CD4-positive, alpha-beta T cell (primary cell): ENCODE measurements at regions not wholly inside any gene's neighbourhood (a gene's known extent, or its start where the extent isn't known, plus 50 kb on each side); places are given as distances from the start of the nearest gene placed in this dataset.

Source experiments
- ATAC-seq: fragments of 200-7000 bp; cut with Tn5 transposase; one replicate; pipeline ENCODE4 v1.10.0; 2022; ENCODE audit warnings: mild to moderate bottlenecking; ENCODE audit not compliant: poor library complexity
- CTCF ChIA-PET: fragments of 350-600 bp; sonication (Branson Sonifier 250); formaldehyde crosslinking; loops from one replicate; lab custom pipeline; 2021; ENCODE audit warnings: antibody characterized with exemption, inconsistent platforms; lab: Charles Lee
- POLR2A ChIA-PET: fragments of 350-600 bp; sonication (Branson Sonifier 250); formaldehyde crosslinking; loops from one replicate; lab custom pipeline; 2021; ENCODE audit warnings: antibody characterized with exemption, inconsistent platforms; lab: Charles Lee
- DNase-seq, 14 experiments: peaks; one replicate each; pipeline ENCODE4 v3.0.0-alpha.2; 2013 to 2020; ENCODE audit warnings: mixed read lengths in 2 of 14
- H3K27ac ChIP-seq, 2 donors: one replicate each; pipeline versions ENCODE4 v1.5.1 to v1.7.0; 2013; ENCODE audit warnings: low read length in 2 of 2, low read depth in 1 of 2, mild to moderate bottlenecking in 1 of 2
- H3K27me3 ChIP-seq, 2 experiments: 1 replicate in 1 of 2; 2 replicates in 1 of 2; pipeline versions ENCODE4 v1.6.1 to v1.7.0; 2013; ENCODE audit warnings: low read length in 2 of 2, control low read depth in 1 of 2, mild to moderate bottlenecking in 1 of 2, moderate library complexity in 1 of 2; ENCODE audit not compliant: insufficient read depth in 2 of 2, control insufficient read depth in 1 of 2
- H3K36me3 ChIP-seq: one replicate; pipeline ENCODE4 v1.6.1; 2013; ENCODE audit warnings: low read length, control low read depth; ENCODE audit not compliant: insufficient read depth
- H3K4me1 ChIP-seq: one replicate; pipeline ENCODE4 v1.6.1; 2013; ENCODE audit warnings: low read length, control low read depth; ENCODE audit not compliant: insufficient read depth
- H3K4me3 ChIP-seq: one replicate; pipeline ENCODE4 v1.5.1; 2013; ENCODE audit warnings: mild to moderate bottlenecking, low read length, moderate library complexity
- H3K9me3 ChIP-seq, 2 experiments: 1 replicate in 1 of 2; 2 replicates in 1 of 2; pipeline versions ENCODE4 v1.6.1 to v1.7.0; 2013; ENCODE audit warnings: low read length in 2 of 2, mild to moderate bottlenecking in 2 of 2, control low read depth in 1 of 2, moderate library complexity in 1 of 2; ENCODE audit not compliant: control insufficient read depth in 1 of 2, insufficient read depth in 1 of 2
- H3K27ac Mint-ChIP-seq: one replicate; pipeline ENCODE4 v1.8.0; 2020; ENCODE audit warnings: mixed read lengths
- H3K27me3 Mint-ChIP-seq: one replicate; pipeline ENCODE4 v1.8.0; 2021; ENCODE audit warnings: mixed read lengths
- H3K36me3 Mint-ChIP-seq: one replicate; pipeline ENCODE4 v1.8.0; 2021; ENCODE audit warnings: low read depth, mixed read lengths
- H3K4me1 Mint-ChIP-seq: one replicate; pipeline ENCODE4 v1.8.0; 2021; ENCODE audit warnings: low read depth, mixed read lengths
- H3K4me3 Mint-ChIP-seq: one replicate; pipeline ENCODE4 v1.8.0; 2020; ENCODE audit warnings: mild to moderate bottlenecking, mixed read lengths
- H3K9me3 Mint-ChIP-seq: one replicate; pipeline ENCODE4 v1.8.0; 2020; ENCODE audit warnings: mixed read lengths
- CTCF ChIP-seq: fragments of 200-600 bp; IDR thresholded peaks from one replicate; pipeline ENCODE4 v1.8.0; 2022; ENCODE audit warnings: antibody characterized with exemption, mild to moderate bottlenecking
- intact Hi-C, 2 experiments: fragments of 100-400 bp; cut with DNase I in 1 of 2; cut with micrococcal nuclease in 1 of 2; formaldehyde crosslinking; loops; one replicate each; pipeline versions ENCODE4 v1.15.1 to v1.9.0; 2023 to 2025; cut with DNase I, micrococcal nuclease

- Histone ChIP-seq H3K4me1 (no peaks in the 10 kb centered on the region), H3K9me3 (peaks cover 0 to 5% of the 10 kb centered on the region in 2 experiments), H3K27me3 (no peaks in the 10 kb centered on the region), H3K36me3 (no peaks in the 10 kb centered on the region), H3K4me3 (no peak overlapping the region), H3K27ac (no peak overlapping the region)
- CTCF ChIA-PET, result no interaction called here
- Mint-ChIP-seq H3K4me1 (no peaks in the 10 kb centered on the region), H3K36me3 (no peaks in the 10 kb centered on the region), H3K27me3 (no peaks in the 10 kb centered on the region), H3K9me3 (no peaks in the 10 kb centered on the region), H3K27ac (no peak overlapping the region), H3K4me3 (no peak overlapping the region)
- ATAC-seq, result no peak
- no peak for TF ChIP-seq CTCF
- POLR2A ChIA-PET, result no interaction called here
- no peak for DNase-seq
- intact Hi-C loops, result no loop called here
Observed at GRCh38 chr21:15457965-15458364, 271.8 kb upstream of the USP25 start.

GRCh38 chr21:15462092-15462491 lies 267.7 kb upstream of the USP25 start:
- no peaks in the 10 kb centered on the region for H3K9me3 Mint-ChIP-seq
- POLR2A ChIA-PET, result no interaction called here
- H3K27ac ChIP-seq, result no peak overlapping the region
- H3K4me3 Mint-ChIP-seq, result no peak overlapping the region
- DNase-seq (no peak), ATAC-seq (no peak)
- H3K36me3 Mint-ChIP-seq, result no peaks in the 10 kb centered on the region
- no peaks in the 10 kb centered on the region for H3K4me1 ChIP-seq
- H3K27me3 Mint-ChIP-seq, result no peaks in the 10 kb centered on the region
- intact Hi-C loops, result no loop called here
- no peaks in the 10 kb centered on the region for H3K27me3 ChIP-seq
- no peak overlapping the region for H3K4me3 ChIP-seq
- H3K27ac Mint-ChIP-seq, result no peak overlapping the region
- CTCF ChIA-PET, result no interaction called here
- H3K36me3 ChIP-seq, result no peaks in the 10 kb centered on the region
- H3K9me3 ChIP-seq, result no peaks in the 10 kb centered on the region
- no peaks in the 10 kb centered on the region for H3K4me1 Mint-ChIP-seq
- no peak for TF ChIP-seq CTCF

GRCh38 chr21:15466329-15466728 lies 263.5 kb upstream of the USP25 start:
- Mint-ChIP-seq H3K9me3 (no peaks in the 10 kb centered on the region), H3K27me3 (no peaks in the 10 kb centered on the region), H3K36me3 (no peaks in the 10 kb centered on the region), H3K4me3 (no peak overlapping the region), H3K27ac (no peak overlapping the region), H3K4me1 (no peaks in the 10 kb centered on the region)
- Histone ChIP-seq H3K27ac (no peak overlapping the region), H3K9me3 (no peaks in the 10 kb centered on the region), H3K4me3 (no peak overlapping the region), H3K36me3 (no peaks in the 10 kb centered on the region), H3K27me3 (no peaks in the 10 kb centered on the region), H3K4me1 (no peaks in the 10 kb centered on the region)
- ChIA-PET CTCF (no interaction called here), POLR2A (no interaction called here)
- no peak for TF ChIP-seq CTCF
- DNase-seq (no peak), ATAC-seq (no peak)
- intact Hi-C loops, result no loop called here
